ENCODE measurements at regions not wholly inside any gene's neighbourhood (a gene's known extent, or its start where the extent isn't known, plus 50 kb on each side); places are given as distances from the start of the nearest gene placed in this dataset.

GRCh38 chr3:82217571-82217970, 456.1 kb upstream of the GBE1 start:
- no peak overlapping the region for H3K4me3 ChIP-seq (ENCODE audit: low read depth, low read length)
- no peak for TF ChIP-seq CTCF (IDR thresholded peaks at IDR 0.05; ENCODE audit: borderline replicate concordance, insufficient read depth, low read depth, low read length)

- TF ChIP-seq CTCF (IDR thresholded peaks at IDR 0.05; ENCODE audit: borderline replicate concordance, insufficient read depth, low read depth, low read length) = no peak
Measured at GRCh38 chr3:82208002-82208710, 446.7 kb upstream of the GBE1 start.

GRCh38 chr3:82202269-82202668, 440.8 kb upstream of the GBE1 start:
- no peak for TF ChIP-seq CTCF (IDR thresholded peaks at IDR 0.05; ENCODE audit: borderline replicate concordance, insufficient read depth, low read depth, low read length)
- no peak overlapping the region for H3K4me3 ChIP-seq (ENCODE audit: low read depth, low read length)

More at GRCh38 chr3:82208002-82208710, 446.7 kb upstream of the GBE1 start:
- H3K4me3 ChIP-seq (ENCODE audit: low read depth, low read length) = no peak overlapping the region

- no peak for TF ChIP-seq CTCF (IDR thresholded peaks at IDR 0.05; ENCODE audit: borderline replicate concordance, insufficient read depth, low read depth, low read length)
Measured at GRCh38 chr3:82201316-82201715, 439.9 kb upstream of the GBE1 start.

GRCh38 chr3:82198009-82198408, 436.6 kb upstream of the GBE1 start:
- no peak overlapping the region for H3K4me3 ChIP-seq (ENCODE audit: low read depth, low read length)
- TF ChIP-seq CTCF (IDR thresholded peaks at IDR 0.05; ENCODE audit: borderline replicate concordance, insufficient read depth, low read depth, low read length) = no peak

More at GRCh38 chr3:82201316-82201715, 439.9 kb upstream of the GBE1 start:
- no peak overlapping the region for H3K4me3 ChIP-seq (ENCODE audit: low read depth, low read length)

- no peak overlapping the region for H3K4me3 ChIP-seq (ENCODE audit: low read depth, low read length)
- TF ChIP-seq CTCF (IDR thresholded peaks at IDR 0.05; ENCODE audit: borderline replicate concordance, insufficient read depth, low read depth, low read length) = no peak
Measured at GRCh38 chr3:82196645-82197044, 435.2 kb upstream of the GBE1 start.

GRCh38 chr3:82194870-82195269, 433.4 kb upstream of the GBE1 start:
- no peak overlapping the region for H3K4me3 ChIP-seq (ENCODE audit: low read depth, low read length)
- TF ChIP-seq CTCF (IDR thresholded peaks at IDR 0.05; ENCODE audit: borderline replicate concordance, insufficient read depth, low read depth, low read length) = no peak

Measured in GM12875 (cell line).